Vagina (tissue), 2 donors: ENCODE measurements at regions not wholly inside any gene's neighbourhood (a gene's known extent, or its start where the extent isn't known, plus 50 kb on each side); places are given as distances from the start of the nearest gene placed in this dataset.

Experiments used
- CTCF ChIP-seq, 3 experiments: fragments of 450-650 bp in 2 of 3; fragments of 200-600 bp in 1 of 3; sonication (generic) in 1 of 3; IDR thresholded peaks; one replicate each; pipeline ENCODE4 v1.5.1; 2017 to 2019; ENCODE audit warnings: antibody characterized with exemption in 3 of 3, mild to moderate bottlenecking in 2 of 3, moderate library complexity in 2 of 3
- POLR2A ChIP-seq, 2 donors: fragments of 450-650 bp; IDR thresholded peaks; one replicate each; pipeline ENCODE4 v1.6.1; 2017; ENCODE audit warnings: antibody characterized with exemption in 2 of 2, mild to moderate bottlenecking in 2 of 2, moderate library complexity in 2 of 2
- POLR2AphosphoS5 ChIP-seq, 2 donors: sonication (generic); formaldehyde crosslinking; IDR thresholded peaks; one replicate each; pipeline ENCODE4 v1.9.0; 2017; ENCODE audit warnings: antibody characterized with exemption in 2 of 2, mild to moderate bottlenecking in 2 of 2, low read depth in 1 of 2; ENCODE audit not compliant: insufficient read depth in 1 of 2

- TF ChIP-seq CTCF (IDR thresholded peaks at IDR 0.05) (no peak), POLR2AphosphoS5 (IDR thresholded peaks at IDR 0.05; ENCODE audit: insufficient read depth in 1 of 2, low read depth in 1 of 2) (no peak), POLR2A (IDR thresholded peaks at IDR 0.05) (no peak)
Measured at GRCh38 chr10:78478919-78479318, 445.3 kb downstream of the RPS24 start.
